ENCODE measurements at regions not wholly inside any gene's neighbourhood (a gene's known extent, or its start where the extent isn't known, plus 50 kb on each side); places are given as distances from the start of the nearest gene placed in this dataset.

- no peak for TF ChIP-seq CTCF (IDR thresholded peaks at IDR 0.05; ENCODE audit: low read length)
- TF ChIP-seq EZH2 (IDR thresholded peaks at IDR 0.05; ENCODE audit: borderline replicate concordance, low read length): no peak
These were observed 108.5 kb downstream of the ERCC5 start for GRCh38 chr13:102954350-102954749.

Data from OCI-LY1 (cell line).